Hematopoietic multipotent progenitor cell treated with erythropoietin and hydrocortisone succinate and interleukin-3 and kit ligand, for 4 days (in vitro differentiated cells): ENCODE measurements at regions not wholly inside any gene's neighbourhood (a gene's known extent, or its start where the extent isn't known, plus 50 kb on each side); places are given as distances from the start of the nearest gene placed in this dataset.
A peak's percentile ranks its signal among the peaks of the same experiment; 100 is the strongest.
"Not testable (repeated sequence)": the region's sequence is repeated elsewhere in the genome, so short reads cannot be mapped to it uniquely, and the experiment has no call there.

Source experiments
- DNase-seq: peaks from one replicate; pipeline ENCODE4 v3.0.0-alpha.2; 2015

DNA sequence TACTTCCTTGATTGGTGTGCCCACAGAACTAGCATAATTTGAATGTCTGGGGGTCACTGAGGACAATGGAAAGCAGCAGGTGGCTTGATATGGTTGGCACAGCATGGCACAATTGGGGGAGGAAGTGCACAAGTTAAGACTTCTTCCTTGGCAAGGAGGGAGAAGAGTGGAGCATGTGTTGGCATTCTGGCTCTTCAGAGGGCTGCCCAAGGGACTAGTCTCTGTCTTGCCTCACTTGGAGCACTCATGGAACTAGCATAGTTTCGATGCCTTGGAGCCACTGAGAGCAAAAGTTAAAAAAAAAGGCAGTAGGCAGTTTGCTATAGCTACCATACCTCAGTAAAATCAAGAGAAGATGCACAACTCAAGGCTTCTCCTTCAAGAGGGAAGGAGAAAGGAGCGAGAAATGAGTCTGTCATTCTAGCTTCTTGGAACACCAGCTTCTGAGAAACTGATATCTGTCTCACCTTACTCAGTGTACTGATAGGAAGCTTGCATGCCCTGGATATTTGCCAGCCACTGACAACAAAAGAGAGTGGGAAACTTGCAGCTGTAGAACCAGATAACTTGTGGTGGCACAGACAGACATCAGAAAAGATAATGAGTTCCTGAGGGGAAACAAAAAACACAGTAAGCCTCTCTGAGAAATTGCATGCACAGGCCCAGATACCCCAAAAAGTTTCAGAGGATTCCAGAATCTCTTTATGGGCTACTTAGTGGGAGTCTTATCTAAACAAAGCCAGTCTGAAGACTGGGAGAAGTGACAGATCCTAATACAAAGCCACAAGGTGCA, 207.5 kb upstream of the SAMSN1 start:
- DNase-seq: peak; percentile 97

DNA sequence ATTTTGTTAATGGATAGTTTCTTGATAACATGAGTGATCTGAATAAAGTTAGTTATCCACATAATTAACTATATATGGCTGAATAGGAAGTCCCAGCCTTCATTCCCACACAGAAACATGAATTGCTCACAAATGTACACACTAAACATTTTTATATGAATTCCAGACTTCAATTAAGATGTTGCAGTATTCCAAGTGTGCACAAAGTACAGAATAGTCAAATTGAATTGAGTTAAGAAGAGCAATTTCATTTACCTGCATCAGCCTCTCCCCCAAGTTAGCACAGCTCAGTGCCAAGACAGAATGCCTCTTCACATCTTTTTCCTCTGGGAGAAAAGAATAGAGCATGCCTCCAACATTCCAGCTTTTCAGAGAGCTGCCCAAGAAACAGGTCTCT, 207.0 kb upstream of the SAMSN1 start:
- no peak for DNase-seq

DNA sequence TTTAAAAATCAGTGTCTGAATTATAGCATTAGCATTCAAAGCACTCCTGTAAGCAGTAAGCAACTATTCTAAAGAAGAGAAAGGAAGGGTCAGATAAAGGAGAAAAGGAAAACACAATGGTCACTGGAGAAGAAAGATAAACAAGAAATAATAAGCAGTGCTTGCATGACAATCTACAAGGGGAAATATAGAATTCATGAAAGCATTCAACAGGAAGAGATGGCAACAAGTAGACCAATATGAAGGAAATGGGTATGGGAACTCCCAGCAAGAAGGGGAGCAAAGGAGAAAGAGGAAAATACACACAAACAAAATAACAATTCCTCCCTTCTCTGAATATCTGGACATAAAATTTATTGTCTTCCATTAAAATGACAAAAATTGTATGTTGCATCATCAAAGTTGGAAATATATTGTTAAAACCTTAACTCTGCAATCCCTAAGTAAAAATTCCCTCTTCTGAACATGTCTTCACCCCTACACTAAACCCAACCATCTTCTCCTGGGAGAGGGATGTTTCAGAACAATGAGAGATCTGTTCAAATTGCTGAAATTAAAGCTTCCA, 206.3 kb upstream of the SAMSN1 start:
- no peak for DNase-seq

DNA sequence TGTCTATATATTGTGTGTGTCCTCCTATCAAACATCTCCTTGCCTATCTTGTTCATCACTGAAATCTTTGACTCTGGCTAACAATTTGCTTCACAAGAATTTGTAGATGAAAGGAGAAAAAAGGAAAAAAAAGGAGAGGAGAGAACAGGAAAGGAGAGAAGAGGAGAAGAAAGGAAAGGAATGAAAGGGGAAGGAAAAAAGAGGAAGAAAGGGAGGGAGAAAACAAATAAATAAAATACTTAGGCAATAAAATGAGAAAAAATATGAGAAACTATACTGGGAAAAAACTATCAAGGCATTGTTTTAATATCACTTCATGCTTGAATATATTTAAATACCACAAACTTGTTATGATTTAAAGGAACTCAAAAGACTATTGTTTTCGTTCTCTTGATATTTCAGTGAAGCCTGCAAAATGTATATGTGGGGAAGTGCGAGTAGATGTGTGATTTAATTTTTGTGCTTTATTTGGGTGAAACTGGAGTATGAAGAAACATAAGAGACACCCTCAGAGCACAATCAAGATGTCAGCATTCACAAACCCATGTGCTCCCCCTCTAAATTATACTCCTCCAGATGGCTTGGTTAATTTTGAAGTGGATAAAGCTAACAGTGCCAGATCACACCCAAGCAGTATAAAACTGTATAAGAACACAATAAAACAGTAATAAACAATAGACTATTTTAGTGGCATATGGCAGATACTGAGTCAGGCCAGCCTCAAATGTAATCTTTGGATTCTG, 205.7 kb upstream of the SAMSN1 start:
- DNase-seq: no peak

DNA sequence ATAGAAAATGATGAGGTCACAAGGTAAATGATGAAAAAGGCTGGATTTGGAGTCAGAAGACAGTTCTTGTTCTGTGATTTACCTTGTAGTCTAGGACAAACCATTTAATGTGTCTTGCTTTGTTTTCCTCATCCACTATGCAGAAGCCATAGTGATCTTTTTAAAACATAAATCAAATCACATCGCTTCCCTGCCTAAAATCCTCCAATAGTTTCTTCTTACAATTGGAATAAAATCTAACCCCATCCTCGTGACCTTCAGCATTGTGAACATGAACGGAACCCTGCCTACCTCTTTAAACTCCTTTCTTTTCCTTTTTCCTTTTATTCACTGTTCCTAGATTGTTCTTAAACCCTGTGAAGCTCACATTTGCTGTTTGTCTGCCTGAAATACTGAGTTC, 204.9 kb upstream of the SAMSN1 start:
- no peak for DNase-seq

DNA sequence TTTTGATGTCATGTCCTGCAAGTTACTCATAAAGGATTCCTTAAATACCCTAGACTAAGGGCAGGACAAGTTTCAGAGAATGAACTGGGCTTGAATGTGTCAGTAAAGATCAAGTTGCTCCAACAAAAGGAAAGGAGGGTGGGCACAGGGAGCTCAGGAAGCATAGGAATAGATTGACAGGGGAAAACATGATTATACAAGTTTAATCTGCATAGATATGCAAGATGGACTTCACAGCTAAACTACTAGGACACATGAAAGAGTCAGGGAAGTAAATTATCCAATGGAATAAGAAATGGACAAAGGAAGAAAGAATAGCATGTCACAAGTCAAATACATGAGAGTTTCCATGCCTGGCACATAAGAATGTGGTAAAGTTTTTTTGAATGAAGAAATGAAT, 203.9 kb upstream of the SAMSN1 start:
- no peak for DNase-seq

DNA sequence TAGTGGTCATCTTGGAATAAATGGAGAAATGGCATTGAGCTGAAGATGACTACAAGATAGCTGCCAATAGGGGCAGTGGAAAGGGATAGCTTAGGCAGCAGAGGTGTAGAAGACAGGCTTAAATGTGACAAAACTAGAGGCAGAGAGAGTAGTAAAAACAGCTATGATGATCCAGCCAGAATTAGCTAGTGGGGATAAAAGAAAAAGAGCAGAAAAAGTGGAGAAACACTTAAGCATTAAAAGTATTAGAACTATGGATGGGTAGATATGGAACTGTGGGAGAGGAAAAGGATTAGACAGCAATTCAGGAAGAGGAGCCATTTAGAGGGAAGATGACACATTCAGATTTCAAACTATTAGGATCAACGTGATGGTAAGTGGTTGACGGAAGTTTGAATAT, 202.5 kb upstream of the SAMSN1 start:
- DNase-seq: no peak

DNA sequence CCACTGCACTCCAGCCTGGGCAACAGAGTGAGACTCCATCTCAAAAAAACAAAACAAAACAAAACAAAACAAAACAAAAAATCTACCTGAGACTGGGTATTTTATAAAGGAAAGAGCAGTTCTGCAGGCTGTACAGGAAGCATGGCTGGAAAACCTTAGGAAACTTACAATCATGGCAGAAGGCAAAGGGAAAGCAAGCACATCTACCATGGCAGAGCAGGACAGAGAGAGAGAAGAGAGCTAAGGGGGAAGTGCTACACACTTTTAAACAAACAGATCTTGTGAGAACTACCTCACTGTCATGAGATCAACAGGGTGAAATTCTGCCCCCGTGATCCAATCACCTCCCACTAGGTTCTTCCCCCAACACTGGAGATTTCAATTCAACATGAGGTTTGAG, 198.3 kb upstream of the SAMSN1 start:
- DNase-seq: no peak

DNA sequence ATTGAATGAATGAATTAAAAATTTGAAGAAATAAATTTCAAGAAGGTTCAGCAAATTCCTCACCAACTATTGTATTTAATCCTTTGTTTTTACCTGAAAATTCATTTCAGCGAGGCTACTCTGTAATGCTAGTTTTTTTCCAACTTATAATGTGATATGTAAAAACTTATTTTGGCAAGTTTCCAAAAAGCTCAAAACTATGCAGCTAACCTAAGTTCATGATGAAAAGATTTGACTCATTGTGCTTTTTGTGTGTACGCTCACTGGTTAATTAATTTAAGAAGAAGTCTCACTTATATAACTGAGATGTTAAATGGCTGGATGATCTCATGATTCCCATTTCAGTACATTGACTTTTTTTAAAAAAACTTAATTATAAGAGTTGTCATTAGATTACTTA, 196.0 kb upstream of the SAMSN1 start:
- peak; percentile 23 for DNase-seq

DNA sequence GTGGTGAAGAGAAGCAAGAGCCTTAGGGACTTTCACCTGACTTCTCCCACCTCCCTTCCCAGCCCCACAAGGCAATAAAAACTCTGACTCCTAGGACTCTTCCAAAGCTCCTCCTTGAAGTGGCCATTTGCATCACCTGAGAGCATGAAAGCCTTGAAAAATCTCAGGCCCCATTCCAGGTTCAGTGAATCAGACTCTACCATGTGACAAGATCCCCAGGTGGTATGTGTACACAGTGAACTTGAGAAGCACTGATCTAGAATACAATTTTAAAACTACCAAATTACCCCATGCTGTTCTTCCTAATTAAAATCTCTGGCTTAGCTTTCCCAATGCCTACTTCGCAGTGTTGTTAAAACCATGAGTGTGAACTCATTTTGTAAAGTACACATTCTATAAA, 195.1 kb upstream of the SAMSN1 start:
- no peak for DNase-seq

DNA sequence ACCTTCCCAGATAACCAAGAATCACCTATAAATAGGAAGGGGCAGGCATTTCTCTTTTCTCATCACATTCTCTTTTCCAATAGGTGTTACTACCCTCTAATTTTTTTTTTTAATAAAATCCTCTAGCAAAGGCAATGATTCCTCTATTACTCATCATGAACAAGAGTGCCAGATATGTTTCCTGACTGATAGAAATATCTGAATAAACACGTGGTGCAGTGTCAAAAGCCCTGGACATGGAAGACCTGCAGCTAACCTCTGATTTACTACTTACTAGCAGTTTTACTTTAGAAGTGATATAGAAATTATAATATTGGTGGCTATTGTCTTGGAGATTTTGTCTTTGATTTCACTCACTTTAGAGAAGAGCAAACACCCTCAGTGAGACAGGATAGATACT, 194.6 kb upstream of the SAMSN1 start:
- DNase-seq: no peak

DNA sequence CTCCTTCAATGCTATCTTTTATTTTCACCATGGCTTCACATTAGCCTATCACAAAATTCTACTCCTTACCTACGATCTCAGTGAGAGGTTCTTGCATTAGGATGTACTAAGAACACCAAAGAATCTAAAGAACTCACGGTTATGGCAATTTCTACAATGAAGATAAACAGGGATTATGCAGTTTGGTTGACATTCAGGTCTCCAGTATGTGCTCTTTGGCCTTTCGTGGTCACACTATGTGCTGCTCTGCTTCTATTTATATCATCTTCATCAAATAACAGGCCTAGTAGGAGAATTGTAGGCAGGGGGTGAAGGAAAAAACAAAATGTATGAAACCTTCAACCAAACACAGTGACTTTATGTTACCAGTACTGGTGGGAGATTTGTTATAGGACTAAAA, 194.0 kb upstream of the SAMSN1 start:
- DNase-seq: no peak

DNA sequence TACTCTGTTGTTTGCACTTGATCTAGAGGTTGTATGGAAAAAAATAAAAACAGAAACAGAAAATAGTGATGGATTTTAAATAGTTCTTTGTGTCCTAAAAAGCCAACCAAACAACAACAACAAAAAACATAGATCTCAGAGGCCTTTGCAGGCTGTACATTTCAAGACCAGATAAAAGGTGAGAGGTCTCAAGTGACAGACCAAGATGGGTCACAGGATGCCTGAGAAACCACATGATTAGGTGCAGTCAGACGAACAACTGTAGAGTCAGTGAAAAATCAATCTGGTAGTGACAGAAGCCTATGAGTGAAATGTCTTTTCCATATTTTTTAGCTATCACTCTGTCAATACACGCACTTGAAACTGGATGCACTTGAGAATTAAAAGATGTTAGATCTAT, 193.5 kb upstream of the SAMSN1 start:
- no peak for DNase-seq

DNA sequence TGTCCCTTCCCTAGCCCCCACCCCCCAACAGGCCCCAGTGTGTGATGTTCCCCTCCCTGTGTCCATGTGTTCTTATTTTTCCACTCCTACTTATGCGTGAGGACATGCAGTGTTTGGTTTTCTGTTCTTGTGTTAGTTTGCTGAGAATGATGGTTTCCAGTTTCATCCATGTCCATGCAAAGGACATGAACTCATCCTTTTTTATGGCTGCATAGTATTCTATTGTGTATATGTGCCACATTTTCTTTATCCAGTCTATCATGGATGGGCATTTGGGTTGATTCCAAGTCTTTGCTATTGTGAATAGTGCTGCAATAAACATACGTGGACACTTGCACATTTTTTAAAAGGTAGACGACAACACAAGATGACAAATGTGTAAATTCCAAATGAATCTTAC, 192.5 kb upstream of the SAMSN1 start:
- DNase-seq: not testable (repeated sequence)

DNA sequence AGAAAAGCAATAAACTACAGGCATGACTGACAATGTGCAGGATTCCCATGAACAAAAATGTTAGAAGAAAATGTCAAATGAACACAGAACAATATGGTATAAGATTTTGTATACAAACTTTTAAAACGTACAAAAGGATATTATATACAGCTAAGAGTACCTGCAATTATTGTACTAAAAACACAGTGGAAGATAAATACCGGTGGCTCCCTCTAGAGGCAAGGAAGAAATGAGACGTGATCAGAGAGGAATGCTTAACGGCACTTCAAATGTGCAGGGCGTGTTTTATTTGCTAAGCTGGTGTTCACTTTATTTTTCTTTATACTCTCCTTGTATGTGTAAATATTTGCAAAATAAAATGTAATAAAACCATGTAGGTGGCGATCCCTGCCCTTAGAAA, 191.8 kb upstream of the SAMSN1 start:
- peak; percentile 86 for DNase-seq

DNA sequence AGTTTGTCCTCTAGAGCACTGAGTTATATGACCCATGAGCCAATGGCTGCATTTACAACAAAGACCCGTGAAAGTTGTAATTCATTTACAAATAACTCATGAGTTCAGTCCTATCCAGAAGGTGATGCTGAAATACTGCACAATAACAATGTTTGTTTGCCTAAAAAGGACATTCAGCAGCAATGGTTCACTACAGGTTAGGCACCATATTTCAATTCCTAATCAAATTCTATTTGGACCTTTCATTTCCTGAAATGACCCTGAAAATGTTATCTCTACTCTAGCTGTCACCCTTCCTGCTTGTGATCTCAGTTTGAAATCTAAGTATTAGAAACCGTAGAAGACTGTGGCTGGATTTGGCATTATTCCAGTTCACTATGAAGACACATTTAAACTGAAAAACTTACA, 191.2 kb upstream of the SAMSN1 start:
- peak; percentile 86 for DNase-seq

DNA sequence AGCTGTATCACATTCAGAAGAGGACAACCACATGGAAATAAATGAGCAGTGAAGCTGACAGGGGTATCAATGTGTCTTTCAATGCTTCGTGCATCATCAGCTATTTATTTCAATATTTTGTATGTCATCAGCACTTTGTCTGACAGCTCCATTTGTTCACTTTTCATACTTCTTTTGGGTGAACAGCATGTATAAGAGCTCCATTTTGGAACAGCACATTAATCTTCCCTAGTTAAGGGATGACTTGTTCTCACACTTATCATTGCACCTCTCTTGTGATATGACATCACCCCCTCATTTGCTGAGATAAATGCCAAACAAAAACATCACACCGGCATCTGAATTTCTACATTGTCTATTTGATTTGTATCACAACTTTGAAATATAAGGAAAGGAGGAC, 190.6 kb upstream of the SAMSN1 start:
- no peak for DNase-seq

DNA sequence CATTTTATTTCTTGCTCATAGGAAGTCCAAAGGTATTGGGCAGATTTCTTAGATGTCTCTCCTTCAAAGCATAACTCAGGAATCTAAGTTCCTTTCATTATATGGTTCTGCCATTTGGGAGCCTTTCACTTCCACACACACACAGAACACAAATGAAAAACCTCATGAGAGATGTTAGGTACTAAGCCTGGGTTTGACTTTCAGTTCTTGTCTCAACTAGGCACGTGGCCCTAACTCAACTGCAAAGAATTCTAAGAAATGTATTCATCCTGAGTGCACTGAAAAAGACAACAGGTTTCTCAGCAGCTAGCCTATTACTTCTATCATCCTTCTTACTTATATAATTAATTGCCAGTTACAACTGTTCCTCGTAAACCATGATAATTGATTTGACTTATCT, 190.0 kb upstream of the SAMSN1 start:
- DNase-seq: peak; percentile 7

DNA sequence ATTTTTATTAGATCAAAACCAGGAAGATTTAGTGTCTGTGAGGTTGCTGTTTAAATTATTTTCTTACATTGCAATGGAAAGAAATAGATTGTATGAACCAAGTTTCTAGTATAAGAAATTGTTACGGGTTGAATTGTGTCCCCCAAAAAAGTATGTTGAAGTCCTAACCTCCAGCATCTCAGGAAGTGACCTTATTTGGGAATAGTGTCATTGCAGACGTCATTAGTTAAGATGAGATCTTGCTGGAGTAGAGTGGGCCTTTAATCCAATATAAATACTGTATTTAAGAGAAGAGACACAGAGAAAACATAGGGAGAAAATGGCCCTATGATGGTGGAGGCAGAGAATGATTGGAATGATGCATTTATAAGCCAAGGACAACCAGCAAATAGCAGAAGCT, 188.7 kb upstream of the SAMSN1 start:
- no peak for DNase-seq

DNA sequence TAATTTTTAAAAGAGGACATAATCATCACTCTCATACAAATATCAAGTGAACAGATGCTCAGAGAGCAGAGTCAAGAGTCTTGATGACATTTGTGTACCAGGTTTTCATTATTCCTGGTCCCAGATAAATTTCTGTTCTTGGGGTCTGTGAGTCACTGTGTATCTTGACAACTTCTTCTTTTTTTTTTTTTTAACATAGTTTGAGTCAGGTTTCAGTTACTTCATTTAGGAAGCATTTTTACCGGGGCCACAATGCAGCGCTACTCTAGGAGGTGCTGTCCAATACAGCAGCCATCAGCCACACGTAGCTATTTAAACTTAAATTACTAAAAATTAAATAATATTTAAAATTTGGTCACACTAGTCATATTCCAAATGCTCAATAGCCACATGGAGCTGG, 188.1 kb upstream of the SAMSN1 start:
- peak; percentile 70 for DNase-seq

DNA sequence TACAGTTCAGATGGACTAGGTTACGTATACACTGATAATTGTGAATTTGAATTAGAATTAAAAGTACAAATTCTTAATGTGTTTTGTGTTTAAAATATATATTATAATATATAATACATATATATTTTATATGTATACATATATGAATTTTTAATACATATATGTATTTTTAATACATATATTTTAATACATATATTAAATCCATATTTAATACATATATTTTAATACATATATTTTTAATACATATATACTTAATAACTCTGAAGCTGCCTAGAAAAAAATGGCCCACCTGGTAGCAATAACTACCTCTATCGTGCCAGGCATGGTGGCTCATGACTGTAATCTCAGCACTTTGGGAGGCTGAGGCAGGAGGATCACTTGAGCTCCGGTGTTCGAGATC, 179.1 kb upstream of the SAMSN1 start:
- no peak for DNase-seq

DNA sequence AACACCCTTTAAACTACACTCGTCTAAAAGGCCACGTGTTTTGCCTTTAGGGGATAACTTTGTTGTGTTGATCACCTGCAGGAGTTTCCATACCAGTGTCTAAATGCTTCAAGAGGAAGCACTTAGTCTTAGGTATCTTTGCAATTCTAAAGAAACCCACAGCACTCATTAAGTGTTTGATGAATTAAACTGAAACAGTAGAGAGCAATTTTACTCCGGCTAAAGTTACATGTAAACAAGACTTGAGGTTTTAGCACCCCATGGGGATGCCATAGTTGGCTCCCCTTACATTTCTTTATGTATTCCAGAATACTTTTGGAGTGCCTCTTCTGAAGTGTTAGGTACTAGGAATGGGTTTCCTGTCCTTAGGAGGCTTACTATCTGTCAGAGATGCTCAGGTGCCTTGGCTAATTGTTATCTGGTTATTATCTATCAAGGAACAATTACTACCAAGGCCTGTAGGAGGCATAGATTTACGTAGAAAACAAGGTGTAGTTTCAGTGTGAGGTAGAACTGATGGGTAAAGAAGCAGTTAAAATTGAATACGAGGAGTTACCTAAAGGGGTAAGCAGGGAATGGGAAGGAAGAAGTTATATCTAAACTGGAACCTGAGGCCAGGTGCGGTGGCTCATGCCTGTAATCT, 176.8 kb upstream of the SAMSN1 start:
- DNase-seq: no peak

DNA sequence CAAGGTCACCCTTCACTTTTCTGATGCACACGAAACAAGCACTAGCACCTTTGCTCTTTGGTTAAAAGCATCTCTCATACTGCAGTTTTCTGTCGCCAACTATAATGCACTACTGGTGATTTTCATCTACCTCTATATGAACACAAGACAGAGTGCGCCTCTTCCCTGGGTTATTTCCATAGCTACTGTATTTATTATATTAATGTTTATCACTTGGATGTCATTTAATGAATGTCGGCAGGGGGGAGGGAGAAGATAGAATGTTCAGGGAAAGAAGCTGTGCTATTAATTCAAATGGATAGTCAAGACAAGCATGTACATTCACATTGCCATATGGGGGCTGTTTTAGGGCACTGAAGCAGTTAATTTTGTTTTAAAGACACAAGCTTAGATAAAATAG, 174.1 kb upstream of the SAMSN1 start:
- DNase-seq: no peak

DNA sequence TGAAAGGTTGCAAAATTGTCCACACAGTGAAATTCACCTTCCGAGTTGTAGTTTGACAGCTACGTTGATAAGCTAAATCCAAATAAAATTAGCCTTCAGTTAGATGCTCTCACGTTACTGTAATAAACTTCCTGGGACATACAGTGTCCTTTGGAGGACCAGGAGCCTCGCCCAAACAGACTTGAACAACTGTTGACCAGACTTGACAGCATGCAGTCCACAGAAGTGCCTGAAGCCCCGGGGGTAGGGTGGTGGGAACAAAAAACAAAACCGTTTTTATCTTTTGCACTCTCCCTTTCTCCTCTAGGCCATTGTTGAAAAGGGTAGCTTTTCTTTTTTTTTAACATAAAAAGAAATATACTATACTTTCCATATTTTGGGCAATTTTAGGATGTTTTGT, 172.8 kb upstream of the SAMSN1 start:
- no peak for DNase-seq
